Parathyroid adenoma (tissue), 2 donors: ENCODE measurements at regions not wholly inside any gene's neighbourhood (a gene's known extent, or its start where the extent isn't known, plus 50 kb on each side); places are given as distances from the start of the nearest gene placed in this dataset.
"Not testable (repeated sequence)": the region's sequence is repeated elsewhere in the genome, so short reads cannot be mapped to it uniquely, and the experiment has no call there.

Source experiments
- H2AFZ ChIP-seq: fragments of 300-600 bp; sonication (generic); one replicate; pipeline ENCODE4 v1.7.0; 2017; ENCODE audit warnings: antibody characterized with exemption, mild to moderate bottlenecking
- H3K27ac ChIP-seq: fragments of 300-600 bp; sonication (generic); one replicate; pipeline ENCODE4 v1.7.0; 2017
- H3K27me3 ChIP-seq: fragments of 300-600 bp; sonication (generic); one replicate; pipeline ENCODE4 v1.7.0; 2017; ENCODE audit warnings: low read length; ENCODE audit not compliant: control insufficient read depth, insufficient read depth
- H3K36me3 ChIP-seq: fragments of 300-600 bp; sonication (generic); one replicate; pipeline ENCODE4 v1.7.0; 2017; ENCODE audit warnings: low read length; ENCODE audit not compliant: control insufficient read depth, insufficient read depth
- H3K4me1 ChIP-seq: fragments of 300-600 bp; sonication (generic); one replicate; pipeline ENCODE4 v1.7.0; 2017; ENCODE audit warnings: control low read depth
- H3K4me2 ChIP-seq: fragments of 300-600 bp; sonication (generic); one replicate; pipeline ENCODE4 v1.7.0; 2017; ENCODE audit warnings: low read length
- H3K4me3 ChIP-seq: fragments of 300-600 bp; sonication (generic); one replicate; pipeline ENCODE4 v1.7.0; 2017; ENCODE audit warnings: low read depth, low read length
- H3K79me2 ChIP-seq: fragments of 300-600 bp; sonication (generic); one replicate; pipeline ENCODE4 v1.7.0; 2017; ENCODE audit warnings: control low read depth
- H3K9ac ChIP-seq: fragments of 300-600 bp; sonication (generic); one replicate; pipeline ENCODE4 v1.7.0; 2017; ENCODE audit warnings: mild to moderate bottlenecking
- H3K9me3 ChIP-seq: fragments of 300-600 bp; sonication (generic); one replicate; pipeline ENCODE4 v1.7.0; 2017; ENCODE audit warnings: low read length; ENCODE audit not compliant: control insufficient read depth
- TF ChIP-seq, protein P1 (sequence below): fragments of 300-600 bp; sonication (generic); IDR thresholded peaks from one replicate; pipeline ENCODE4 v1.7.0; 2017; ENCODE audit warnings: antibody characterized with exemption, mild to moderate bottlenecking
- donor health status: primary hyperparathyroidism.

GRCh38 chr20:60180986-60181385 is 222.8 kb downstream of the CDH26 start:
- Histone ChIP-seq H3K4me2 (no peak overlapping the region), H3K4me3 (no peak overlapping the region), H3K9me3 (no peaks in the 10 kb centered on the region), H3K79me2 (no peaks in the 10 kb centered on the region), H3K27ac (no peak overlapping the region), H3K36me3 (no peaks in the 10 kb centered on the region), H3K27me3 (no peaks in the 10 kb centered on the region), H3K9ac (no peak overlapping the region), H2AFZ (no peak overlapping the region), H3K4me1 (no peaks in the 10 kb centered on the region)
- TF ChIP-seq, protein P1, sequence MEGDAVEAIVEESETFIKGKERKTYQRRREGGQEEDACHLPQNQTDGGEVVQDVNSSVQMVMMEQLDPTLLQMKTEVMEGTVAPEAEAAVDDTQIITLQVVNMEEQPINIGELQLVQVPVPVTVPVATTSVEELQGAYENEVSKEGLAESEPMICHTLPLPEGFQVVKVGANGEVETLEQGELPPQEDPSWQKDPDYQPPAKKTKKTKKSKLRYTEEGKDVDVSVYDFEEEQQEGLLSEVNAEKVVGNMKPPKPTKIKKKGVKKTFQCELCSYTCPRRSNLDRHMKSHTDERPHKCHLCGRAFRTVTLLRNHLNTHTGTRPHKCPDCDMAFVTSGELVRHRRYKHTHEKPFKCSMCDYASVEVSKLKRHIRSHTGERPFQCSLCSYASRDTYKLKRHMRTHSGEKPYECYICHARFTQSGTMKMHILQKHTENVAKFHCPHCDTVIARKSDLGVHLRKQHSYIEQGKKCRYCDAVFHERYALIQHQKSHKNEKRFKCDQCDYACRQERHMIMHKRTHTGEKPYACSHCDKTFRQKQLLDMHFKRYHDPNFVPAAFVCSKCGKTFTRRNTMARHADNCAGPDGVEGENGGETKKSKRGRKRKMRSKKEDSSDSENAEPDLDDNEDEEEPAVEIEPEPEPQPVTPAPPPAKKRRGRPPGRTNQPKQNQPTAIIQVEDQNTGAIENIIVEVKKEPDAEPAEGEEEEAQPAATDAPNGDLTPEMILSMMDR = no peak

DNA sequence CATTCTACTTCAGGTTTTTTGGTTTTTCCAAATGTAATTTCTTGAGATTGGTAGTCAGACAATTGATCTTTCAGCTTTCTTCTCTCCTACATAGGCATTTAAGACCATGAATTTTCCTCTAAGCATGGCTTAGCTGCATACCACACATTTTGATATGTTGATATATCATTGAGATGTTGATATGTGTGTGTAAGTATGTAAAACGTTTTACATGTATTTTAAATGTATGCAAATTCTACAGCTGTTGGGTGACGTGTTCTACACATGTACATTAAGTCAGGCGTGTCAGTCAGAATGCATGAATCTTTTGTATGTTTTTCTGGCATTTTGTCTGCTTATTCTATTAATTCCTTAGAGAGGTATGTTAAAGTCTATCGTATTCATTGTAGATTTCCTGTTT is 228.2 kb downstream of the CDH26 start:
- Histone ChIP-seq H3K9ac (no peak overlapping the region), H3K9me3 (peaks cover 4% of the 10 kb centered on the region), H3K4me2 (no peak overlapping the region), H3K4me1 (no peaks in the 10 kb centered on the region), H3K36me3 (no peaks in the 10 kb centered on the region), H3K79me2 (no peaks in the 10 kb centered on the region), H3K27me3 (no peaks in the 10 kb centered on the region), H3K27ac (no peak overlapping the region), H3K4me3 (no peak overlapping the region), H2AFZ (no peak overlapping the region)
- TF ChIP-seq, protein P1 = no peak

DNA sequence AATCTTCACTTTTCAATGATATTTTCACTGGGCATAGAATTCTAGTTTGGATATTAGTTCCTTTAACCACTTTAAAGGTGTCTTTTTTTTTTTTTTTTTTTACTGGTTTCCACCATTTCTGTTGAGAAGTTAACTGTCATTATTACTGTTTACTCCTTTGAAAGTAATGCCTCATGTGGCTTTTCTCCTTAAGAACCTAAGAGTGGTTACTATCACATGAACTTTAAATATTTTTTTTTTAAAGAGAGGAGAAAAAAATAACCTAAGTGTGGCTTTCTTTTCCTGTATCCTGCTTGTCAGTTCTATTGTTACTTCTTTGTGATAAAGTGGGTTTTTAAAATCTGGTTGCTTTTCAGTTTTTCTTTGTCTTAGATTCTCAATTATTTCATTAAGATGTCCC is 229.5 kb downstream of the CDH26 start:
- H3K4me2 ChIP-seq = no peak overlapping the region
- H3K36me3 ChIP-seq = no peaks in the 10 kb centered on the region
- H3K9ac ChIP-seq = no peak overlapping the region
- H3K27me3 ChIP-seq = peaks cover under 1% of the 10 kb centered on the region
- no peak overlapping the region for H2AFZ ChIP-seq
- no peaks in the 10 kb centered on the region for H3K4me1 ChIP-seq
- TF ChIP-seq, protein P1 = no peak
- H3K4me3 ChIP-seq = no peak overlapping the region
- H3K27ac ChIP-seq = no peak overlapping the region
- H3K79me2 ChIP-seq = no peaks in the 10 kb centered on the region
- peaks cover 4% of the 10 kb centered on the region for H3K9me3 ChIP-seq

DNA sequence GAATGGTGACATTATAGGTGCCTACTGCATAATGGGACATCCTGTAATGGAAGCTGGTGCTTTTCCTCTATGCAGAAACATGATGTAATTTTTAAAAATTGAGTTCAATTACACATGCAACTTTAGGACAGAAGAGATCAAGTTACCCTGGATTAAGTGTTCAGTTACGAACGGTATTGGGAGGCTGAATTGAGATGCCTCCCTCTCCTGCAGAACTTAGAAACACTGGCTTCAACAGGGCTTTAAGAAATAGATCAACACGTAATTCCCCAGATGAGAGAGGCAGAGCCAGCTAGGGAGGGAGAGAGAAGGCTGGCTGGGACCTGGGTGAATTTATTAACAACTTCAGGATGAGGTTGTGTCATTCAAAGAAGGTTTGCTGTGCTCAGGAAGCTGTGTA is 232.8 kb downstream of the CDH26 start:
- TF ChIP-seq, protein P1 = no peak
- no peaks in the 10 kb centered on the region for H3K79me2 ChIP-seq
- no peak overlapping the region for H3K9ac ChIP-seq
- peaks cover 3% of the 10 kb centered on the region for H3K27me3 ChIP-seq
- no peaks in the 10 kb centered on the region for H3K4me1 ChIP-seq
- H3K27ac ChIP-seq = no peak overlapping the region
- no peak overlapping the region for H3K4me3 ChIP-seq
- H3K9me3 ChIP-seq = peaks cover 4% of the 10 kb centered on the region
- no peaks in the 10 kb centered on the region for H3K36me3 ChIP-seq
- no peak overlapping the region for H2AFZ ChIP-seq
- no peak overlapping the region for H3K4me2 ChIP-seq

GRCh38 chr20:60192326-60192725 is 234.1 kb downstream of the CDH26 start:
- Histone ChIP-seq H3K4me1 (no peaks in the 10 kb centered on the region), H3K9ac (no peak overlapping the region), H3K27ac (no peak overlapping the region), H3K27me3 (peaks cover 3% of the 10 kb centered on the region), H3K4me3 (no peak overlapping the region), H2AFZ (no peak overlapping the region), H3K9me3 (peaks cover 4% of the 10 kb centered on the region), H3K4me2 (no peak overlapping the region), H3K36me3 (no peaks in the 10 kb centered on the region), H3K79me2 (no peaks in the 10 kb centered on the region)
- TF ChIP-seq, protein P1 = no peak

- H3K4me3 ChIP-seq, H3K4me1 ChIP-seq, H3K36me3 ChIP-seq, H3K9ac ChIP-seq, H3K27me3 ChIP-seq, H2AFZ ChIP-seq, H3K4me2 ChIP-seq, H3K9me3 ChIP-seq, H3K79me2 ChIP-seq, H3K27ac ChIP-seq: not testable (repeated sequence)
These were observed 240.9 kb downstream of the CDH26 start for GRCh38 chr20:60199132-60199531.
